Retina (tissue), 1 donor: ENCODE measurements at regions not wholly inside any gene's neighbourhood (a gene's known extent, or its start where the extent isn't known, plus 50 kb on each side); places are given as distances from the start of the nearest gene placed in this dataset.
A peak's percentile ranks its signal among the peaks of the same experiment; 100 is the strongest.

Source experiments
- DNase-seq: peaks from one replicate; pipeline ENCODE4 v3.0.0-alpha.2; 2016

DNA sequence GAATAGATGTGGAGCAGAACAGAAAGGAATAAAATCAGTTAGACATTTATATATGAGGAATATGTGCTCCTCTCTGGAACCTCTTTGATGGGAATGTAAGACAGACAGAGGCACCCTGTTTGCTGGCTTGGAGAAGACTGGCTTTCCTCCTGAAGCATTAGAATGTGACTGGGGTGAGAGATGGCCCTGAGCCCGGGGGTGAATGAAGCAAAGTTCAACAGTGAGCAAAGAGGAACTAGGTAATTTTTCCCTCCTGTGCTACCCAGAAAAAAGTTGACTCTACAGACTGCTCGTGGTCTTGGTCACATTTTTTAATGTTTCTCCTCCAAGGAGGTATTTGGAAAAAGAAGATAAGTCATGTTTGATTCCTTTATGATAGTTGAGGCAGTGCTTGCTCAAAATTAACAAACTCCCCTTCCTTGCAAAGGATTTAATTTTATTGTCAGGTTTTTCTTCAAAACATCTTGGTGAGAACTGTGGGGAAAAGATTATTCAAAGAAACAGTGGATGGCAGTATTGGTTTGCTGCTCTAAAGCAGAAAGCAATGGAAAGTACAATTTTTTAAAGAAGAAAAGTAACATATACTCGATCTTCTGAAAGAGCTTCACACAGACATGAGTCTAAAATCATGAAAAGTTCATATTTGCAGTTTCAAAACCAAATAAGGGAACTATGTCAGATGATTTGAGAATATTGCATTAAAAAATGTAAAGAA is 370.4 kb upstream of the CDIN1 start:
- no peak for DNase-seq

DNA sequence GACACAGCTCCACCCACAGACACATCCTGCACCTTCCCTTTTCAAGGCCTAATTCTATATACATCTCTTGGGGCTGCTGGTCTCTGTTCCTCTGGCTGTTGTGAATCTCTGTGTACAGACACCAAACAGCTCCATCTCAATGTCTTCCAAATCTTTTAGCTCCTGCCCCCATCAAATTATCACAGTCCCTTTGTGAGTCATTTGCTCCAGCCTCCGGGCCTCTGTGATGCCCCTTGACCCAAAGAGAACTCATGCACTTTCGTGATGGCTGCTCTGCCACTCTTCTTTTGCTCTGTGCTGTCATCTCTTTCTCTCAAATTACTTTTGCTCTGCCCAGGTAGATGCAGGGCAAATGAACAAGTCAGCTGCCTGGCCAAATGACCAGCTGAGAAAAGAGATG is 369.0 kb upstream of the CDIN1 start:
- DNase-seq: no peak

DNA sequence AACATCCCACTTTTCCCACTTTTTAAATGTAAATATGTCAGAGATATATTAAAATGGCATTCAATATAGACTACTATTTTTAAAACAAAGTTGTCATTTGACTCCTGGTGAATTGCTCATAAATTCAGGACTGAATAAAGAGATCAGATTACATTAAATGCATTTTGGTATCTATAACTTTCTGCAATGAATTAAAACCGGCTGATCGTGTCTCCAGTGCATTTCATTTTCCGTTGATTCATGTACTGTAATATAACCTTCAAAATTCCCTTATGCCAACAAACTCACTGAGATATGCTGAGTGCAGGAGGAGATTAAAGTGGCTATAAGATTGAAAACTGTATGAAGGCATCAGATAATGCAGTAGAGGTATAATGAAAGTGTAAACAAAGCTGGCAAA is 361.1 kb upstream of the CDIN1 start:
- no peak for DNase-seq

DNA sequence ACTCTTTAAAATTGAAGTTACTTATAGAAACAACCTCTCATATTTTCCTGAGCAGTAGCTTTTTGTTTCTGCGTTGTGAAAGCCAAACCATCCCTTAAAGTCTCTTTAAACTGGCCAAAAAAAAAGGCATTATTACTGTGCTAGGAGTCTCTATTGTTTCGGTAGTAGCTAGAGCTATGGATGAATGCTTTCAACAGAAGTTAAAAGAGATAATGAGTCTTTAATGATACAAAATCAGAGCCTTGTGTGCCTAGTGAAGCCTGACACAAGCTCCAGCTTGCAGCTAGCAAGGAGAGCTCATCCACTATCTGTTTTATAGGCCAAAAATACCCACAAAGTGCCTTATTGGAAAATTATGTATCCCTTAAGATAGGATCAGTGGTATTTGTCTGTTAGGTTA is 360.4 kb upstream of the CDIN1 start:
- DNase-seq: peak; percentile 28

DNA sequence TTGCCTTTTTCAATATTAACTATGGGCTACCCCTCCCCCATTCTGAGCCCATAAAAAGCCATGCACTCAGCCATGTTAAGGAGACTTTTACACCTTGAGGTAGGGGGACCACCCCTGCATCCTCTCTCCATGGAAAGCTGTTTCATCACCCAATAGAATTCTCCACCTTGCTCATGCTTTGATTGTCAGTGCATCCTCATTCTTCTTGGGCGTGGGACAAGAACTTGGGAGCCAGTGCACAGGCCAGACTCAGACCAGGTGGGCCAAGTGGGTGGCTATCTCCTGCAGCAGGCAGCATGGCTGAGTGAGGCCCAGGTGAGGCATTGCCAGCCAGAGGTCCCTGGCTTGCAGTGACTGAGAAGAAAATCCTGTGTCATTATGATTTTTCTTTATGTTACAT is 357.4 kb upstream of the CDIN1 start:
- no peak for DNase-seq

DNA sequence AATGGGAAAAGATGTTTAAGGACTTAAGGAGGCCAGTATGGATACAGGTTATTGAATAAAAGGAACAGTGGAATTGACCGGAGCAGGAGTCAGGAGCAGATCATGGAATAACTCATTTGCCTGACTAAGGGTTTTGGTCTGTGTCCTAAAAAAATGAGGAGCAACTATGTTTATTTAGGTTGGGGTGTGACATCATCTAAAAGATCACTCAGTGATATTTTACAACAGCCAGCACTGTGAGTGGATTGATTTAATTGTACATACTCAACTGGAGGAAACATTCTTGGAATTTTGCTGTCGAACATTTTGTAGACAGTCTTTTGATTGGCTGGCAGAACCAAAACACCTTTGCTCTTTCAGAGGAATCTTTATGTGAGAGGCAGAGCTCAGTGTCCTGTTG is 348.6 kb upstream of the CDIN1 start:
- no peak for DNase-seq

DNA sequence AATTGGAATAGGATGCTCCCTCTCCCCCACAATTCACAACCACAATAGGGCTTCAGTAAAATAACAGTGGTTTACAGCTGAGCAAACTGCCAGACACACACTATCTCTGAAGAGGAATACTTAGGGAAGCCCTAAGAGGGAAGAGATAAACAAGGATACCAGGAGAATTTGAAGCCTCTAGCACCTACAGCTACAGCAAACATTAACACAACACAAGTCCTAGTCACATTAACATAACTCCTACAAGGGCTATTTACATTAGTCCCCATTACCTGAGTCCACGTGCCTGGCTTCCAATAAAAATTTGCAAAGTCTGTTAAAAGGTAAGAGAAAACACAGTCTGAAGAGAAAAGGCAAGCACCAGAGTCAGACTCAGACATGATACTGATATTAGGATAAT is 346.9 kb upstream of the CDIN1 start:
- no peak for DNase-seq

DNA sequence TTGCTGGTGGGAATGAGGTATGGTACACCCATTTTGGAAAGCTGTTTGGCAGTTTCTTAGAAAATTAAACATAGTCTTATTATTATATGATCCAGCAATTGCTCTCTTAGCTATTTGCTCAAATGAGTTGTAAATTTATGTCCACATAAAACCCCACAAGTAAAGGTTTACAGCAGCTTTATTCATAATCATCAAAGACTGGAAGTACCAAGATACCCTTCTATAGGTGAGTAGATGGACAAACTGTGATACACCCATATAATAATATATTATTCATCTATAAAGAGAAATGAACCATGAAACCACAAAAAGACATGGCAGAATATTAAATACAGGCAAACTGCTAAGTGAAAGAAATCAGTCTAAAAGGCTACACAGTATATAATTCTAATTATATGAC is 344.7 kb upstream of the CDIN1 start:
- DNase-seq: no peak

DNA sequence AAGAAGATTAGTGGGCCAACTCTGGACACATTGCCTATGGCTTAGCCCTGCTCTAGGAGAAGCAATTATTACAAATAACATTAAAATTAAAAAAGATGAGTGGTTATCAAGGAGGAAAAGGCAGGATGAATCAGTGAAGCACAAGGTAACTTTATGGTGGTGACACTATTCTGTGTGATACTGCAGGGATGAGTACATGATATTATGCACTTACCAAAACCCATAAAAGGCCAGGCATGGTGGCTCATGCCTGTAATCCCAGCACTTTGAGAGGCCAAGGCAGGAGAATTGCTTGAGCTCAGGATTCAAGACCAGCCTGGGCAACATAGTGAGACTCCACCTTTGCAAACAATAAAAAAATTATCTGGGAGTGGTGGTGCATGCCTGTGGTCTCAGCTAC is 344.3 kb upstream of the CDIN1 start:
- DNase-seq: no peak

DNA sequence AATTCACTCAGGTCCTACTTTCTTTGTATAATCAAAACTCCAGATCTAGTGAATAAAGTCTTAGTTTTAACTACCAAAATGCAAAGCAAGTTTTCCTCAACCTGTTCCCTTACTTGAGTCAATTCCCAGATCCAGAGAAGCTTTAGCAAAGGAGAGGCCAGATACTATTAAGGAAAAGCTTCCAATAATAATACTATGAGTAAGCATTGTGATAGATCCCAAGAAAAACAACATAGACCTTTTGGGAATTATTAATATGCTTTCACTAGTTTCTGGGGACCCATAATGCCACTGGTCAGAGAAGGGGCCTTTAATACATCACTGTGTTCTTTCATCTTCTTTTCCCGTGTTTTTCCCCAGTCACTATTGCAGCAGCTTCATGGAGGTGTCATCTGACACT is 339.9 kb upstream of the CDIN1 start:
- no peak for DNase-seq

DNA sequence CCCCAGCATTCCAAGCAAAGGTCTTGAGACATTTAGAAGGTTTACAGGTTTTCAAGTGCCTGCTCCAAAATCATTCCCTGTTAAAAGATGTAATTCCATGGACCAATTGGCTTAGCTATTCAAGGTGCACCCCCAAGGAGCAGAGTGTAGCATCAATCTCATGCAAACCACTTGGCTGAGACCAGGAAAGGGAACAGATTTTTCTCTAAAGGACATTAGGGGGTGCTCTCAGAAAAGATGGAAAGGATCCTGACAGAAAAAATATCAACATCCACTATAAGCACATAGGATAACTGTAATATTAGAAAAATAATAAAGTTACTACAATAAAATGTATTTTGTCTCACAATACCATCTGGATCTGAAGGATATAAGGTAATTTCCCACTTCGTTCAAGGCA is 328.0 kb upstream of the CDIN1 start:
- DNase-seq: no peak

DNA sequence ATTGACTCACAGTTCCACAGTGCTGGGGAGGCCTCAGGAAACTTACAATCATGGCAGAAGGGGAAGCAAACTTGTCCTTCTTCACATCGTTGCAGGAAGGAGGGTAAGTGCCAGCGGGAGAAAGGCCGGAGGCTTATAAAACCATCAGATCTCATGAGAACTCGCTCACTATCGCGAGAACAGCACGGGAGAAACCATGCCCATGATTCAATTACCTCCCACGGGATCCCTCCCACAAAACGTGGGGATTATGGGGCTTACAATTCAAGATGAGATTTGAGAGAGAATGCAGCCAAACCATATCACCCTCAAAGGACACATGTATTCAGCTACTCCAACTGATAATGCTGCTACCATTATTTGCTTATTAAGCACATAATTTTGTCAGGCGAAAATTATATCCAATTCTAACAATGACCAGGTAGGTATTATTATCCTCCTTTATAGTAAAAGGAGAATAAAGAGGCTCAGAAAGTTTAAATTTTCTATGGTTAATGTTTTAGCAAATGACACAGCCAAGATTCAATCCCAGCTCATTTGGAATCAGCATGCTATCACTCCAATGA is 327.2 kb upstream of the CDIN1 start:
- no peak for DNase-seq

DNA sequence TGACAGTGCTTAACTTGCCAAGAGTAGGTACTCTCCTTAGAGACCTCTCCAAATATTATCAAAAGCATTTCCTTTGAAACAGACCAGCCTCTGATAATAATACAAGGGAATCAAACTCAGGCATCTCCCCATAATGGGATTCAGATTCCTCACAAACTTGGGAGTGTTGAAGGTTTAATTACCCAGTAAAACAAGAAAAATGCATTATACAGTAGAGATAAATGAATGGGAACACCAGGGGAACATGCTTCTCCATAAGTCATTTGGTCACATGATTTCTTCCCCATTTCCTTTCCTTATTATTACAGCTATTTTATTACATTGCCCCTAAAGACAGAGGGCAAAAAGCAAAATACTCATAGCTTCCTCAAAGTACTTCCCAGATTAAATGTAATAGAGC is 325.0 kb upstream of the CDIN1 start:
- no peak for DNase-seq

DNA sequence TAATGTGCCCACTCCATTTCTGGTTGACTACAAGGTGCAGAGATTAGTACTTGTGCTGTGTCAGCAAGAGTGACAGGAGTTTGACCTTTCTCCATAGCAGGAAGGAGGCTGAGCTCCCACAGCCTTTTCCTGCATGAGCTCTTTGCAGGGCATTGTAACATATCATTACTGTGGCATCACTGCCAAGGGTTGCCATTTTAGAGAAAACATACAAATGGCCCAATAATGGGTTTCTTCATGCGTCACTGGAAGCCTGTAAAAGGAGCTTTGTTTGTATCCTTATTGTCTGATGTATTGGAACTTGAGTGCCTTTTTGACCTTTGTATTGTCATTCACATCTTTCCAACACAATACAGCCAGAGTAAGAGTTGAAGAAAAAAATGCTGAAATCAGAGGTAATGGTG is 323.0 kb upstream of the CDIN1 start:
- no peak for DNase-seq

DNA sequence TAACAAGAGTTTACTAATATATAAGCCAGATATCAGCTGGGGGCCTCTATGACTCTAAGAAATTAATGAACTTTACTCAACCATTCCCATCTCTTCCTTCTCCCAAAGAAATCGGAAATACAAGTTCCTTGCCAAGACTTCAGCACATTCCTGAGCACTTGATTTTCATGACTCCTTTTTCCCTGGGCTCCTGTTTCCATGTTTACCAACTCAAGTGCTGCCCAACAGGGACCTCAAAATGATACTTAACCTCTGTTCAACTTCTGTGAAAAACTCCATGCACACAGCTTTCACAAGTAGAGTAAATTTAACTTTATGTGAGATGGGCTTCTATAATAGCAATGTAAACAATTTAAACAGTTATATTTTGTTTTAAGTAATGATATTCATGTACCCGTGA is 315.8 kb upstream of the CDIN1 start:
- DNase-seq: no peak

DNA sequence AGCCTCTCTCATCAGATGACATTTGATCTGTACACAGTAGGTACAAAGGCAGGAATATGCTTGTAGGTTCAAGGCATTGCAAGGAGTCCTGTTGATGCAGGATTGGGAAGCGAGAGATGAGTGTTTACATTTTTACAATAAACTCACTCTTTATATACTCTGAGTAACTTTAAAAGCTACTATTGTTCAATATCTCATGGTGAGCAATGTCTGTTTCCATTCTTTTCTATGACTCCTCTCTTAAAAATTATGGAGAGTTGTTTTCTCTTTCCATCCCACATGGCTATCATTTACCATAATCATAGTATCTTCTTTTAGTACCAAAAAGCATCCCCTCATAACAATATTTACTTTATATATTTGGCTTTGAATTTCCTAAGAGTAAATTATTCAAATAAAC is 314.0 kb upstream of the CDIN1 start:
- DNase-seq: no peak

DNA sequence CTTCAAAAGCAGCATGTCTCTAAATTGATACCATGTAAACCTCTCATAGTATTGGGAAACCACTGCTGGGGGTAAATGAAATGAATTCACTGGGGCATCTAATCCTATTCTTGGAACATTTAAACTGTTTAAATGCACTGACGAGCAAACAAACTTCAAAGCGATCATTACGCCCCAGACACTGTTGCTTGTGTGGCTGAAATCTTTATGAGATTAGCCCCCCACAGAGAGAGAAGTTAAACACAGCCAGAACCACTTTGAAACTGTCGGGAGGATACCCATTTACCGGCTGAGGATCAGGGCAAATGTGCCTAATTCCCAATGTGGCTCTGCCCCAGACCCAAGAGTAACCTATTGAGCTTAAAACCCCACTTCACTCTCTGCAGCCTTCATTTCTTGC is 308.4 kb upstream of the CDIN1 start:
- DNase-seq: peak; percentile 4

DNA sequence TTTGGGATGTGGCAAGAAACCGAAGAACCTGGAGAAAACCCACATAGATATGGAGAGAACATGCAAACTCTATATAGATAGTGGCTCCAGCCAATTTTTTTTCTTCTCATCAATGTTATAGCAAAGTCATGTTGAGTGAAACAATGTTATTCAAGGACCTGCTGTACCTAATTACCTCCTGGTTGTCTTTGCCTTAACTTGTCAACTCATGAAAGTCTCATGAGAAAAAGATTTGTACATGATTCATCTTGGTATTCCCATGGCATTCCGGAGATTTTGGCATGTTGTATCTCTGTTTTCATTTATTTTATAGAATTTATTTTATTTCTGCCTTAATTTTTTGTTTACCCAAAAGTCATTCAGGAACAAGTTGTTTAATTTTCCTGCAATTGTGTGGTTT is 303.8 kb upstream of the CDIN1 start:
- DNase-seq: no peak

DNA sequence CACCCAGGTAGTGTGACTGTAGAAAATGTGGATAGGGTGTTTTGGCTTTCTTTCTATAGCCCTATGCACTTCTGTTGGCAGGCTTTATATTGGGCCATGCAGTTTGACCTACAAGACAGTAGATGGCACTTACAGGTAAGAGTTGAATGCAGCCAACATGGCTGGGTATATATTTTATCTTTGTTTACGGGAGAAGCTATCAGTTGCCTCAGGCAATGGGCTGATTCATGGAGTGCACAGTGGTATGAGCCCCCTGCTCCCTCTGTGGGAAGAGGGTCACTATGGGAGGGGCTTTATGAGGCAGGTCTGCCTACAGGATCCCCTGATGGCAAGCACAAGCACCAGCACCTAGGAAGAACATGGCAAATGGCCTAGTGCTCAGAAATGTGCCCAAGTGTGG is 301.2 kb upstream of the CDIN1 start:
- no peak for DNase-seq

DNA sequence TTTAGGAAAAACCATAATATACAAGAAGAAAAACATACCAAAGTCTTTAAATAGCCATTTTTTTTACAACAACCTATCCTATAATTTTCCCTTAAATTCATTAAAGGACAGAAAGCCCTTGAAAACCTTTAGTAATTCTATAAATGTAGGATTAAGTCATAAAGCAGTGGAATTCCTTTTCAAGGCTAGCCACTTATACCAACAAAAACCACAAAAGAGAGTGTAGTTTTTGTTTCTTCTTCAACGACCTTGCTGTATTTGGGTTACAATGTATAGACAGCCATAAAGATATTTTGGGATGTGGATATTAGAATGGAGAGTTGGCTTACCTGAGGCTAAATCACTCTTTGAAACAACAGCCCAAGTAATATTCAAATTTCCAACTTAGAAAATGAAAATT is 296.6 kb upstream of the CDIN1 start:
- DNase-seq: no peak

DNA sequence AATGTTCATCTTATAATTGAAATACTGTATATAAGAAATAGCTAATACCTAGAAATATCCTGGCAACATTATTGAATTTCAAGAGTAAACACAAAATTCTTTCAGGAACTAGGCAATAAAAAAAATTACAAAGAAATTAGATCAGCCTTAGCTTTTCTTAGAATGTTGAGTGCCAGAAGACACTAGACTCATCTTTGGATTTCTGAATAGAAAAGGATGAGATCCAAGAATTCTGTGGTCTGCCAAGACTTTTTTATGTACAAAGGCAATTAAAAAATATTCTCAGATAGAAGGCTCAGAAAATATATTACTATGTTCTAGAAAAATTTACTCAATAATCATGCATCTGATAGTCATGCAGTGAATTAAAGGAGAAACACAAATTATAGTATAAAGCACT is 294.5 kb upstream of the CDIN1 start:
- no peak for DNase-seq

DNA sequence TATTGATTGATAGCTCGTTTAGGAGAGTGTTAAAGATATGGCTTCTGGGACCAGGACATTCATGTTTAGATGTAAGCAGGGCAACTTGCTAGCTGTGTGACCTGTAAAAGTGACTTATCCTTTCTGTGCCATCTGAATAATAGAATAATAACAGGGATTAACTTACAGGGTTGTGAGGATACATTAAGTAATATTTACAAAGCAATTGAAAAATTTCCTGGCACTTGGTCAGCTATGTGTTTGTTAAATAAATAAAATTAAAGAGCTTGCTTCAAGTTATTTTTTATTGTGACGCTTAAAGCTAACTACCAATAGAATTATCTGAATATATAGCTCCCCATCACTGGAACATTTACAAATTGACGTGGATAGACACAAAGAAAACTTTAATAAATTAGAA is 287.9 kb upstream of the CDIN1 start:
- DNase-seq: no peak

DNA sequence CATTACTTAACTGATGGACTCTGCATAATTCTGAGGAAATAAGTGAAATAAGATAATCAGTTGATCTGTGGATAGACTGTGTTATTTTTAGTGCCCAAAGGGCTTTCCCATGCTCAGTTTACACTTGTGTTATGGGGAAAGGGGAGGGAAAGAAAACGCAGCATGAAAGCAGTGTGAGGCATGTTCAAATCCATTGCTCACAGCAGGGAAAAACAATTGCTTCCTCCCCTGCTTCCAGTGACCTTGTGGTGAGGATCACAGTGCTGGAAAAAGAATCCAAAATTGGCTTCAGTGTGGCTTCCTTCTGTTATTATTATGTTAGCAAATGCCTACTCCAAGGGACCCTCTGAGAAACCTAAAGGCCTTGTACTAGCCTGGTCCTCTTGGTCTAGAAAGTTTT is 285.1 kb upstream of the CDIN1 start:
- peak; percentile 9 for DNase-seq

DNA sequence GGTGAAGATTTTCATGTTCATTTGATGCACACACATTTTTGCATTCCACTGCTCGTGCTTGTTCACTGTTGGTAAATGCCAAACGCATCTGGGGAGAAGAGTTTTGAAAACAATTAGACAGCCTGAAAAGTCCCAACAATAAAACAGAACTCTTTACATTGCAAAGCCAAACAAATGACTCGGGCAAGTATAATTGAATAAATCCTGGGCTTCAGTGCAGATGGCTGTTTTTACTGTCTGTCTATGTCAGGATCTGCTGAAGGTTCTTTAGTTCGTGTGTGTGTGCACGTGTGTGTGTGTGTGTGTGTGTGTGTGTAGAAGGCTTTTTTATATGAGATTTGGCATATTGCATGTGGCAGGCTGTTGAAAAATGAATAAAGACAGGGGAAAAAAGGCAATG is 277.5 kb upstream of the CDIN1 start:
- no peak for DNase-seq

DNA sequence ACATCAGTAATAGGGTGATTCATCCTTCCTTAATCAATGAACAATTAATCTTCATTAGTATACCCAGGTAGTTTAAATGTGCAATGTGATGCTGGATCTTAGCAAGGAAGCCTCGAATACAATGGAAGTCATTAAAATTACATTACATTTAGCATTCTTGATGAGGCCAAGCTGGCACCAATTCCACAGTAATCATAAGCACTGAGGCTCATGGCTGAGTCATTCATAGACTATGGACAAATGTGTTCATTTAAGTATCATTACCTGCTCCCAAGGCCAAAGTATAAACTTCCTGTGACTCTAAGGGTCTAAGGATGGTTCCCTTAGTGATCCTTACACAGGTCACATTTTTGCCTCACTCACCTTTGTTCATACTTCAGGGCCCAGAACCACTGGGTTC is 266.4 kb upstream of the CDIN1 start:
- DNase-seq: no peak
